ENCODE measurements at regions not wholly inside any gene's neighbourhood (a gene's known extent, or its start where the extent isn't known, plus 50 kb on each side); places are given as distances from the start of the nearest gene placed in this dataset.

GRCh38 chr6:33878562-33878961 lies 74.8 kb upstream of the MLN start:
- no peak for TF ChIP-seq CTCF (IDR thresholded peaks at IDR 0.05)
- H3K27ac ChIP-seq, result no peak overlapping the region
- DNase-seq (ENCODE audit: low spot score), result no peak
- H3K4me3 ChIP-seq, result no peak overlapping the region

DNA sequence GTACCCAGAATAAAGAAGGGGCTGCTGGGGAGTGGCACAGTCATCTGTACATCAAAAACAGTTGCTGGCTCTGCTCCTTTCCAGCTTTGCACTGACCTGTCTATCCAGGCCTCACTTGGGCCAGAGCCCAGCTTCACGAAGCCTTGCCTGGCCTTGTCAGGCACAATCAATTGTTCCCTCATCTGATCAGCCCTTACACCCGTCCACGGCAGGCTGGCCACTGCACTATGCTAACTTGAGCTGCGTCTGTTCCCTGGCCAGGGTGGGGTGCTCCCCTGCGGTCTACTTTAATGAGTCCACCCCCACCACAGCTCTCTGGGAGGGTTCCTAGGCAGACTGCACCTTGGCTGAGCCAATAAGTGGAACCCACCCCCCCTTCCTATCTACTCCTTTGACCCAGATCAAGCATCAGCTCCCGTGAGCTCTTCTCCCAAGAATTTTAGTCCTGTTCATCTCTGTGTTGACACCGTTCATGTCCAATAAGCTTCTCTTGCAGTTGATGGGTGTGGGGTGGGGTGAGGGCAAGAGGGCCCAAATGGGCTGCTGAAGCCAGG lies 74.3 kb upstream of the MLN start:
- Histone ChIP-seq H3K27ac (no peak overlapping the region), H3K4me3 (no peak overlapping the region)
- no peak for TF ChIP-seq CTCF (IDR thresholded peaks at IDR 0.05)
- no peak for DNase-seq (ENCODE audit: low spot score)

- H3K4me3 ChIP-seq, result no peak overlapping the region
- DNase-seq (ENCODE audit: low spot score), result no peak
- TF ChIP-seq CTCF (IDR thresholded peaks at IDR 0.05), result no peak
- H3K27ac ChIP-seq, result no peak overlapping the region
These were observed 71.9 kb upstream of the MLN start for GRCh38 chr6:33875696-33876095.

GRCh38 chr6:33875141-33875581 lies 71.4 kb upstream of the MLN start:
- H3K27ac ChIP-seq, result no peak overlapping the region
- DNase-seq (ENCODE audit: low spot score), result no peak

DNA sequence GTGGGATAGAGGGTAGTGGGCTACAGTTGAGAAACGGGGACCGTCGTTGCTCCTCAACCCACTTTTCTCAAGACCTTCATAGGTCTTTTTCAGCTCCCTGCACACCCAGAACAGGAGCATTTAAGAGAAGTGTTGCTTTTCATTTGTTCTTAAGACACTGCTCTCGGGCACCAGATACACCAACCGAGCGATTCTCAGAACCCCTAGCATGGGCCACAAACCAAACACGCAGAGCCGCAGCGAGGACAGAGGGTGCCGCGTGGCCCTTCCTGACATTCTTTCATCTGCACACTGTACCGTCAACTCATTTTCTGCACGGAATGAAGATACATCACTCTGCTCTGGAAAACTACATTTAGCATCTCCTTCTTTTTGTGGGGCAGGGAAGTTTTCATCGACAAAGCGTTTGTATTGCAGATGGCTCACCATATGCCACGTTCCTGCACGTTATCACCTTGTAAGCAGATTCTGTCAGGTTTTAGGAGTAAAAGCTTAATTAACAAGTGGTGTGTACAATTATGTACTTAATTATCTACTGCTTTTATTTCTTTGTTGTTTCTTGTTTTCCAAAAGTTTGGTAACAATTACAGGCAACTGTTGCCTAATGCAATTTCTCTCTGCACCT lies 70.4 kb upstream of the MLN start:
- no peak overlapping the region for H3K4me3 ChIP-seq
- no peak for TF ChIP-seq CTCF (IDR thresholded peaks at IDR 0.05)
- no peak for DNase-seq (ENCODE audit: low spot score)
- H3K27ac ChIP-seq, result no peak overlapping the region

More at GRCh38 chr6:33875141-33875581, 71.4 kb upstream of the MLN start:
- no peak overlapping the region for H3K4me3 ChIP-seq
- no peak for TF ChIP-seq CTCF (IDR thresholded peaks at IDR 0.05)

- no peak for TF ChIP-seq CTCF (IDR thresholded peaks at IDR 0.05)
- DNase-seq (ENCODE audit: low spot score), result no peak
- no peak overlapping the region for H3K4me3 ChIP-seq
- no peak overlapping the region for H3K27ac ChIP-seq
These were observed 69.0 kb upstream of the MLN start for GRCh38 chr6:33872761-33873160.

DNA sequence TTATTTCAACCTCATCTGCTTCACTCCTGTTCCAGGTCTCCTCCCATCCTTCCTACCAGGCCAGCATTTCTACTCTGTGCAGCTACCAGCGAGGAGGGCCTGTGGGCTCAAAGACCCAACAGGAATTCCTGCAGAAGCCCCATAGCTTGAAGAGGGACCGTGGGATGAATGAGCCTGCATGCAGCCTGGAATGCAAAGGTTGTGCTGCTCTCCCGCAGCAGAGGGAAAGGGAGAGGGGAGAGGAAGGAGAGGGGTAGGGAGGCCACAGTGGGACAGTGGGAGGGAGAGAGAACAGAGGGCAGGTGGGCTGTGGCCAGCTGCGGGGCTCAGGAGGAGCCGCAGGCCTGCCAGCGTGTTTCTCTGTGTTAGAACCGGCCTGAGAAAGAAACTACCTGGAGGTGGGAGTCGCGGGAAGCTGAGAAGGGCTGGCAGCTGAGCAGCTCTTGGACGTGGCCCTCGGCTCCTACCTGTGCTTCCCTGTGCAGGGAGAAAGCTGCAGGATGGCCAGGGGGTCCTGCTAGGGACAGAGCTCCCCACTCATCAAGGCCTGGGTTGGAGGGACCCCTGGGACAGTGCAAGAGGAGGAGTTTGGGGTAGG lies 66.1 kb upstream of the MLN start:
- DNase-seq (ENCODE audit: low spot score), result no peak
- Histone ChIP-seq H3K4me3 (no peak overlapping the region), H3K27ac (no peak overlapping the region)
- no peak for TF ChIP-seq CTCF (IDR thresholded peaks at IDR 0.05)

All from coronary artery (tissue), 2 donors.